ENCODE measurements at regions not wholly inside any gene's neighbourhood (a gene's known extent, or its start where the extent isn't known, plus 50 kb on each side); places are given as distances from the start of the nearest gene placed in this dataset.
A peak's percentile ranks its signal among the peaks of the same experiment; 100 is the strongest.

DNA sequence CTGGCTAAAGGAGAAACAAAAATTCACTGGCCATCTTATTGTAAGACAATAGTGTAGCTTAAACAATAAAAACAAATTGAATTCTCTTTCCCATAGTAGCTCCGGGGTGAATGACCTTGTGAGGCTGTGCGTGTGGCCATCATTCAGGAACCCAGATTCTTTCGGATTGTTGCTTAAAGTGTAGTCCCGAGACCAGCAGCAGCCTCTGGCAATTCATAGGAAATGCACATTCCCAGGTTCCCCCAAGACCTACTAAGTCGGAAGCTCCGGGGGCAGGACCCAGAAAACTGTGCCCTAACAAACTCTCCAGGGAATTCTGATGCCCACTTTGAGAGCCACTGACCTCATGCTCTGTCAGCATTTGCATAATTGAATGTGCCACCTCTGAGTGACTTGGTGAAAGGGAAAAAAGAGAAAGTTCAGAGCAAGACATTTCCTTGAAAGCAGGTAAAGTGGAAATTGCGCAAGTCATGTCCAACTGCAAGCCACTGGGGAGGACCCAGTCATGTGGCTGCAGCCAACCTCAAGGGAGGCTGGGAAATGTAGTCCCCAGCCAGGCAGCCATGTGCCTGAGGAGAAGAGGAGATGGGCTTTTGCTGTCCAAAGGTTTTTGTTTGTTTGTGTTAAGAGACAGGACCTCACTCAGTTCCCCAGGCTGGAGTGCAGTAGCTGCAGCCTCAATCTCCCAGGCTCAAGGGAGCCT, 50.7 kb upstream of the PNMA8B start:
- no peak for DNase-seq

DNA sequence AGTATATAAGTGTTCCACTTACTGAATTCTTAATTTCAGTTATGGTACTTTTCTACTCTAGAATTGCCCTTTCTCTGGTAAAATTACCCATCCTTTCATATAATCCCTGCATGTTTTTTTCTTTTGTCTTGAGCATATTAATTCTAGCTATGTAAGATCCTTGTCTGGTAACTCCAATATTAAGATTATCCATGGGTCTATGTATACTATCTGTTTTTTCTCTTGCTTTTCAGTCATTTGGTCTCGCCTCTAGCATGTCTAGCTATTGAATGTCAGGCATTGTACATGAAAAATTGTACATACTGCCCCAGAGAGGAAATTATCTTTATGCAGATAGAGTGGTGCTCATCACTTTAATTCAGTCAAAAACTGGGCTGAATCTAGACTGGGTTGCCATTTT, 50.4 kb upstream of the CALM3 start:
- DNase-seq = no peak

DNA sequence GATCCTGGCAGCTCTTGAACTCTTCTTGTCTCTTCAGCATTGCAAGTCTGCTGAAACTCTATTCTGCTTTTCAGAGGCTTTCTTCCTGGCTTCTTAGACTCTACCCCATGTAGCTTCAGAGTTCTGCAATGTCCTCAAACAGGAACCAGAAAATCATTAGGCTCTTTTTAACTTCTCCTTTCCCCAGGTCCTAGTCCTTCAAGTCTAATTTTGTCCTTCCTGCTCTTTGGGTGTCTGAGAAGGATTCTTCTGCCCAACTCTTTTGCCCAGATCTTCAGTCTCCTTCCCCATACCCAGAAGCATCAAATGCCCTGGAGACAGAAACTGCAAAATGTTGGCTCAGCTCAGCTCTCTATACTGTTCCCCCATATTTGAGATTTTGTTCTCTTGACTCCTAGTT, 50.0 kb upstream of the CALM3 start:
- peak; percentile 17 for DNase-seq
